GM21825 (cell line): ENCODE measurements at regions not wholly inside any gene's neighbourhood (a gene's known extent, or its start where the extent isn't known, plus 50 kb on each side); places are given as distances from the start of the nearest gene placed in this dataset.
"Not testable (repeated sequence)": the region's sequence is repeated elsewhere in the genome, so short reads cannot be mapped to it uniquely, and the experiment has no call there.

Experiments used
- ATAC-seq: cut with Tn5 transposase; IDR thresholded peaks from one replicate; pipeline ENCODE4 v1.9.1; 2021; ENCODE audit warnings: mild to moderate bottlenecking, moderate library complexity; ENCODE audit not compliant: unreplicated experiment

DNA sequence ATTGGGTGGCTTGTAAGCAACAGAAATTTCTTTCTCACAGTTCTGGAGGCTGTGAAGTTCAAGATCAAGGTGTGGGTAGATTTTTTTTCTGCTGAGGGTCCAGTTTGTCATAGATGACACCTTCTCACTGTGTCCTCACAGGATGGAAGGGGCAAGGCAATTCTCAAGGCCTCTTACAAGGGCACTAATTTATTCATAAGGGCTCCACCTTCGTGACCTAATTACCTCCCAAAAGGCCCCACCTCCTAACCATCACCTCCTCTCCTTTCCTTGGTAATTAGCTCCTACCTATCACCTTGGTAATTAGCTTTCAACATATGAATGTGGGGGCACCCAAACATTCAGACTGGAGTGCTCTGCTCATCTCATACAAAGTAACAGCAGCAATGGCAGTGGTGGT is 92.3 kb upstream of the CD44 start:
- ATAC-seq = no peak

DNA sequence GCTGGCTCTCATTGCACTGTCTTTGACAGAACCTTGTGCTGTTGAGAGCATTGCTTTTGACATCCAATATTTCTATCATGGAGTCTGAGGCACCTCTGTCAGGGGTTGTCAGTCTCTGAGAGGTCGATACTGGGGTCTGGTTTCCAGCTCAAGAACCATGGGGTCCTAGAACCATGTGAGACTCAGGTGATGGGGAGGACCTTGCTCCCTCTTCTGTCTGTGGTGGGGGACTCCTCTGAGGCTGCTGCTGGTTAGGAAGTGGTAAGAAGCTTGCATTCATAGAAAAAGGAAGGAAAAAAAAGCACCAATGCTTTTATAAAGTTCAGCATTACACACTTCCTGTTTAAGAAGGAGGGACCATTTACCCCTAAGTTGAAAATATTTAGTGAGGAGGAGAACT is 91.8 kb upstream of the CD44 start:
- no peak for ATAC-seq

GRCh38 chr11:35047769-35048168 is 91.2 kb upstream of the CD44 start:
- ATAC-seq = no peak

- not testable (repeated sequence) for ATAC-seq
These were observed 90.6 kb upstream of the CD44 start for GRCh38 chr11:35048346-35048745.

- no peak for ATAC-seq
These were observed 89.0 kb upstream of the CD44 start for GRCh38 chr11:35049859-35050531.

DNA sequence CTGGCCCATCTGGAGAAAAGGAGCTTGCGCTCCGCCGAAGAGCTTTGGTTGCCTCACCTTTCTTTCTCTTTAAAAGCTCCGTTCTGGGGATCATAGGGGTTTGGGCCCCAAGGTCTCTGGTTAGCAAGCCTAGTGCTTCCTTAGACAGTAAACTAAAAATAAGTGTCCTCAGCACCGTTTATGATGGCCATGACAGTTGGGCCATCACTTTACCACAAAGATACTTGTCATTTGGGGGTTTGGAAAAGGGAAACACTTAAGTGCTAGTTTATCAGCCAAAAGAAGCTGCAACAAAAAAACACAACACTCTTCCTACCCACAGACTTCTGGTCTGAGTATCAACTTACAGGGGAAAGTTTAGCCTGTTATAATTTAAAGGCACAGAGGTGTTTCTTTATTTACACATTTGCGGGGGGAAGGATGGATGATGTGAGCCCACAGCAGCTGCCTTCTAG is 88.4 kb upstream of the CD44 start:
- ATAC-seq = no peak

DNA sequence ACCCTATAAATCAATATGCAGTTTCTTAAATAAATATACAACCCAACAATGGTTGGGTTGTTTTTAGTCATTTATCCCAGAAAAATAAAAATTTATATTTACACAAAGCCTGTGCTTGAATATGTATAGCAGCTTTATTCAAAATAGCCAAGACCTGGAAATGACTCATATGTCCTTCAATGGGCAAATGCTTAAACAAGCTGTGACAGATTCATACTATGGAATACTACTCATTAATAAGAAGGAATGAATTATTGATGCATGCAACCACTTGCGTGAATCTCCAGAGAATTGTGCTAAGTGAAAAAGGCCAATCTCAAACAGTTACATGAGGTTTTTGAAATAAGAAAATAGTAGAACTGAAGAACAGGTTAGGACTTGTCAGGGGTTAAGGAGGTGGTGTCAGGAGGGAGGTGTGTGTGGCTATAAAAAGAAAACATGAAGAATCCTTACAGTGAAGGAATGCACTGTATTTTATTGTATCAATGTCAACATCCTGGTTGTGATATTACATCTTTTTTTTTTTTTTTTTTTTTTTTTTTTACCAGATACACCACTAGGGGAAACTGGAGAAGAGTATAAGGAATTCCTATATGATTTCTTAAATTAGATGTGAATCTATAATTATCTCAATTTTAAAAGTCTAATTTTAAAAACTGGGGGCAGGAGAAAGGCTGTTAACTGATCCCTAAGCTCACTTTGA is 82.4 kb upstream of the CD44 start:
- ATAC-seq = no peak

DNA sequence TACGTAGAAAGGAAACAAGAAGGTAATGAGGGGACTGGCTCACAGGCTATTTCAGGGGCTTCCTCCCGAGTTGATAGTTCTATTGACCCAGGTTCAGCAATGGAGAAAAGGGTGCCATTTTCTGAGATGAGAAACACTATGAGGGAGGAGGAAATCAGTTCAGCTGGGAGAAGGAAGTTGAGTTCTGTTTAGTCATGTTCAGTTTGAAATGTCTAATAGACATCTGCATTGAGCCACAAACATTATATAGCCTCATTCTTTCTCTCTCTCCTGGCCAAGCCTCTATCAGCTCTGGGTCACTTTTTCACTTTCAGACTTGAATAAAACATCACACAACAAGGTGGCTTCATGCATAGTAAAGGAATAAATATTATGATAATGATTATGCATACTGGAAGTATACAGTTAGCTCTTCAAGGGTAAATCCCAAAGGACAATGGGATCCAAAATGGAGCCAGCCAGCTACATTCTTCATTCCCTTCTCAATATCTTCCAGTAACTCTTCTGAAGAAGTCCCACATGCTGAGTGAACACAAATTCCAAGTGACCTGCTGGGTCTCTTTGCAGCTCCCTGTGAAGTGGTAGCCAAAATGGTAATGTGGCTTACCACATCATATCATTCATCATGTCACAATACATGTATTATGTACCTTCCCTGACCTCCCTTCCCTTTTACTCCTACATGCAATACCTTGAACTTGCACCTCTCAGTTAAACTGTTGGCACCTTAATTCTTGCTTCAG is 80.9 kb upstream of the CD44 start:
- no peak for ATAC-seq

- no peak for ATAC-seq
These were observed 80.1 kb upstream of the CD44 start for GRCh38 chr11:35058669-35059434.

DNA sequence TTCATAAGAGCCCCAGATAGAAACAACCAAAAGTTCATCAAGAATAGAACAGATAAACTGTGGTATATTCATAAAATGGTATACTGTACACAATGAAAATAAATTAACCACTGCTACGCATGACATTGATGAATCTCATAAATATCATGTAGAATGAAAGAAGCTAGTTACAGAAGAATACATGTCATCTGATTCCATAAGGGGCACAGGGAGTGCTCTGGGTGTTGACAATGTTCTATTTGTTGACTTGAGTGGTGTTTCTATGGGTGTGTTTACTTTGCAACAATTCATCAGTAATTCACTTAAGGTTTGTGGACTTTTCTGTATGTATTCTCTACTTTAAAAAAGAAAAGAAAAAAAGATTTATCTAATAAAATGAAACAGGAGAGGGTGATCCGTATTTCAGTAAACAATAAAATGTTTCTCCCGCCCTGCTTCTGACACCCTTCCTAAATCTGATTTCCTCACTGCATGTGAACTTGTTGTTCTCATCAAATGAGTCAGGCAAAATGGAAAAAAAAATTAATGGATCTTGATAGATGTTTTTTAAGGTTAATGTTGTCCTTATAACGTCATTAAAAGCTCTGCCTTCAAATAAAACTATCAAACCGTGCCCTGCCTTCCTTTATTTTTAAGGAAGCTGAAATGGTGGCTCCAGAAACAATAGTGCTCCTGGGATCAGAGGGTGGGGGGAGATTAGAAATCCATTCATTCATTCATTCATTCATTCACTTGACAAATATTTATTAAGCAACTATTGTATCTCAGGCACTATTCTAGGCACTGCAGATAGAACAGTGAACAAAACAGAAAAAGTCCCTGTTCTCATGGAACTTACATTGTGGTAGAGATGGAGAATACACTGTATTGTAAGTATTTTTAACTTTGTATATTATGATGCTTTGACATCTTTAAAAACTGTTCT is 77.2 kb upstream of the CD44 start:
- ATAC-seq = no peak

DNA sequence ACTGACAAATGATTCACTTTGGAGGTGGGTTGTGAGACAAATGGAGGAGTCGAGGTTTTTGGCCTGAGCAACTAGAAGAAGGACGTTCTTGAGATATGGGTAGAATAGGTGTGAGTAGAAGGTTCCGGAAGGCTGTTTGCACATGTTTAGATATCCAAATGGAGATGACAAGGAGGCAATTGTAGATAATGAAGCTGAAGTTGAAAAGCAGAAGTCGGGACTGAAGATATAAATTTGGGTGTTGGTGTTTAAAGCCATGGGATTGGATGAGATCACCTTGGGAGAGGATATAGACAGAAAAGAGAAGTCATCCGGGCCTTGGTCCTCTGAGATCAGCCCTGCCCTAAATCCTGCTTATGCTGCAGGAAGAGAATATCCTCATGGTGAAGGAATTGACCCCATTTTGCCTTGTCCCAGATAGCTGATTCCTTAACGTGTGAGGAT is 75.5 kb upstream of the CD44 start:
- no peak for ATAC-seq

DNA sequence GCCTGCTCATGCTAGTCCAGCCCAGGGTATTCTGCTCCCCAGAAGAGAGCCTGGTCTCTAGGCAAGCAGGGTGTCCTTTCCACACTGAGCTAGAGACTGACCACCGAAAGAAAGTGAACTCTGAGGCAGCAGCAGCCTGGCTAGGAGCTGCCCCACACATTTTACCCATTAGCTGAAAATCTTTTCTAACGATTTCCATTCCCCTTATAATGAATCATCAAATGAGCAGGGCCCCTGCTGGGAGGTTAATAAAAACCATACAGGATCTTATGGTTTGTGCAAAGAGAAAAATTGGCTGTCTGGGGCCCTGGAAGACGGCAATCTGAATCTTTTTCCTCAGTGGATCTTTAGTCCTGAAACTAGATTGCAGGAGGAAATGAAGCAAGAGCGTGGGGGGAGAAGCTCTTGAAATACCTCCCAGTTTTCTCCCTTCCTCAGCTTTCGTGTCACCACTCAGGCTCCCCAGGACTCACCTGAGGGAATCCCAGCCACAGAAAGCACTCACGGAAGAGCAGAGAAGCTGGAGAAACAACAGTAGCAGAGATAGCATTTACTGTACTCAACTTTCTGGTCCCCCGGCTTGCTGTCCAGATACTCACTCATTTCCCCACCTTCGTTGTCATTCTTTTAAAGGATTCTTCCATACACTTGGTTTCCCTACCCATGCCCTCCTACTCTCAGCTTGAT is 74.7 kb upstream of the CD44 start:
- no peak for ATAC-seq

DNA sequence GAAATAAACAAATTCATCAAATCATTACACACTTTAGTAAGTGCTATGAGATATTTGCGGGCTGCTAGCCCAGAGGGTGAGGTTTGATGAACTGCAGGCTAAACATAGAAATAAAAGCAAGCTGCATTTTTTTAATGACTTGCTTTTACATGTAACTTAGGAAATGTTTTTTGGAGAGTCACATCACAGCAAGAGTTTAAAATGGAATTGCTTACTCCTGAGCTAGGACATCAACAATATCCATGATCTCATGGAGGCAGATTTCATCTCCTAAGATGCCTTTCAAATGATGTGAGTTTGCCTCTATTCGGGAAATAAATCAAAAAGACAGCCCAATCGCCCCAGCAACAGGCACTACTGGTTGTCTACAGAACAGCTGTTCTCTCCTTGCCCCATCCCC is 73.4 kb upstream of the CD44 start:
- ATAC-seq = no peak

GRCh38 chr11:35066030-35066429 is 72.9 kb upstream of the CD44 start:
- ATAC-seq = no peak

GRCh38 chr11:35066783-35067423 is 72.1 kb upstream of the CD44 start:
- peak; percentile 64 for ATAC-seq

DNA sequence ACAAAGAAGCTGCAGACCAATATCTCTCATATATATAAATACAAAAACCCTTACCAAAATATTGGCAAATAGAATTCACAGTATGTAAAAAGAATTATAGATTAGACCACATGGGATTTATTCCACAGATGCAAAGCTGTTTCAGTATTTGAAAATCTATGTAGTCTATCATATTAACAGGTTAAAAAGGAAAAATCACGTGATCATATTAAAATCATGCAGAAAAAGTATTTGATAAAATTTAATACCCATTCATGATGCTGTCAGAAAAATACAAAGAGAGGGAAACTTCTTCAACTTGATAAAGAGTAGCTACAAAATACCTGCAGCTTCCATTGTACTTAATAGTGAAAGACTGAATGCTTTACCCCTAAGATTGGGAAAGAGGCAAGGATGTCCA is 67.2 kb upstream of the CD44 start:
- ATAC-seq = no peak

DNA sequence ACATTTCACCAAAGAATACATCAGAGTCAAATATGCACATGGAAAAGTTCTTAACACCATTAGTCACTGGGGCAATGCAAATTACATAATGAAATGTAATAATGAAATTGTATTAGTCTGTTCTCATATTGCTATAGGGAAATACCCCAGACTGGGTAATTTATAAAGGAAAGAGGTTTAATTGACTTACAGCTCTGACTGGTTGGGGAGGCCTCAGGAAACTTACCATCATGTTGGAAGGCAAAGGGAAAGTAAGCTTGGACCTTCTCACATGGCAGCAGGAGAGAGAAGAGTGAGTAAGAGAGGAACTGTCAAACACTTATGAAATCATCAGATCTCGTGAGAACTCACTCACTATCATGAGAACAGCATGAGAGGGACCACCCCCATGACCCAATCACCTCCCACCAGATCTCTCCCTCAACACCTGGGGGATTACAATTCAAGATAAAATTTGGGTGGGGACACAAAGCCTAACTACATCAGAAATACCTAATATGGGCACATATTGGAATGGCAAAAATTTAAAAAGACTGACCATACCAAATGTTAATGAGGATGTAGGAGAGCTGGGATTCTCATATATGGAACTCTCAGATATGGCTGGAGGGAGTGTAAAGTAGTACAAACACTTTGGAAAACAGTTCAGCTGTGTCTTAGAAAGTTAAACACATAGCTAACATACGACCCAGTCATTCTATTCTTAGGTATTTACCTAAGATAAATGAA is 65.1 kb upstream of the CD44 start:
- ATAC-seq = no peak
